HG03439 (cell line): ENCODE measurements at regions not wholly inside any gene's neighbourhood (a gene's known extent, or its start where the extent isn't known, plus 50 kb on each side); places are given as distances from the start of the nearest gene placed in this dataset.

ENCODE experiments used
- ATAC-seq: cut with Tn5 transposase; IDR thresholded peaks from one replicate; pipeline ENCODE4 v1.9.1; 2021; ENCODE audit warnings: mild to moderate bottlenecking, moderate library complexity; ENCODE audit not compliant: unreplicated experiment

DNA sequence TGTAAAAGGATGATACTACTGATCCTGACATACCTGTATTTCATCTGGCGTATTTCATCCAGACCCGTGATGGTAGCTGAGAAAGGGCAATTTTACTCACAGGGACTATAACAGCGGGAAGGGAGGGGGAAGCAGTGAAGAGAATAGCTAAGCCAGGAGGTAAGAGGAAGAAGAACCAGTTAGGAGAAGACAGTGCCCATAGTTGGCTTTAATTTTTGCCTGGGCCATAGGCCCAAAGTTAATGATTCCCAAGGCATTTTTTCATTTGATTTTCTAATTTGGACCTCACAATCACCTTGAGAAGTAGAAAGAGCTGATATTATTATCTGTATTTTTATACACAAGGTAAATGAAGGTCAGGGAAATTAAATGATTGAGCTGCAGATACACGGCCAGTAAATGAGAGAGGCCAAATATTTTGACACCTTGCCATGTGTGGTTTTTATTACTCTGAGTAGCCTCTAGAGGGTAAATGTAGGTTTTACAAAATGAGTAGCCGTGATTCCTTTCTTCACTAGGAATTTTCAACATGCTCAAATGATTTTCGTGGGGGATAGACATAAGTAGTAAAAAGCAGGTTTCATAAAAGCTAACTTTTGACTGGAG is 382.2 kb downstream of the FUT8 start:
- no peak for ATAC-seq

DNA sequence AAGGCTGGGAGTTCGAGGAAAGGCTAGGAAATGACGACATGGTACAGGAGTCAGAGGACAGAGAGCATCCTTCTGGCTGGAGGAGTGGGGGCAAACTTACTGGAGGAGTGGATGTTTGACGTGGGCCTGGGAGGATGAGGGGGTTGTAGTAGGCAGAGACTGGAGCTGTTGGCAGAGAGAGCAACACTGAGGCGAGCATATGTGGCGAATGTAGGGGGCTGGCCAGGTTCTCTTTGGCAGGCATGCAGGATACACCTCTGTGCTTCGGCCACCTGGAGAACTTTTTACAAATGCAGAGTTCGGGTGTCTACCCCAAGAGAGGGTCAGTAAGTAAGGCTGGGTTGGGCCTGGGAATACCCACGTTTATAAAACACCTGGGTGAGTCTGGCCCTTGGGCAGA is 385.7 kb downstream of the FUT8 start:
- ATAC-seq, result no peak

DNA sequence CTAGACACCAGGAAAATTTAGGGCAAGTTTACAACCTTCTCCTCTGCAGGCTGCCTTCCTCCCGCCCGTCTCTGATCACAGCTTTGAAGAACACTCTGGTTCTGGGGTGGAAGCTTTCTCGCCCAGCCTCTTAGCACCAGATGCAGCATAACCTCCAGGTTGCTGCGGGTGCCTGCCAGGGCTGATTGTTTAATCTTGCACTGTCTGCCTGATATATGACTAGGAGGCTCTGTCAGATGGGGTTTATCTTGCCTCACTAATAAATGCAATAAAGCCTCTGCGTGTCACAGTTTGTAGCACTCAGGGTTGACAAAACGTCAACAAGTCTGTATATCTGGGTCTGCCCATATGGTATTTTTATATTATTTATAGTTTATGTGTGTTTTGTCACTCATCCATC is 388.2 kb downstream of the FUT8 start:
- ATAC-seq, result no peak

DNA sequence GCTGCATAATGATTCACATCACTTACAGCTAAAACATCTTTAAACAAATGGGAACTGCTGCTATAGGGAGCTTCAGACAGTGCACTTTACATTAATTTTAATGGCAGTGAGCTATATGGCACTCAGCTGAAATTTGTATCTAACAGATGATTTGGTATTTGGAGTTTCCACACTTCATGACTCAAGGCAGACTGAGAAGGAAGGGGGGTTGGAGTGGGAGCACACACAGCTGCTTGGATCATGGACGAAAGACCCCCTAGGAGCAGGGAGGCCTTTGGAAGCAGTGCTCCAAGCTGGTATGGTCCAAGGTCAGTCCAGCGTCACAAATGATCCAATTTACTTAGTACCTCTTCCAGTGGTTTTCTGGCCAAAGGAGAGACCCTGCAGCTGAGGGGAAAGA is 389.7 kb downstream of the FUT8 start:
- no peak for ATAC-seq

DNA sequence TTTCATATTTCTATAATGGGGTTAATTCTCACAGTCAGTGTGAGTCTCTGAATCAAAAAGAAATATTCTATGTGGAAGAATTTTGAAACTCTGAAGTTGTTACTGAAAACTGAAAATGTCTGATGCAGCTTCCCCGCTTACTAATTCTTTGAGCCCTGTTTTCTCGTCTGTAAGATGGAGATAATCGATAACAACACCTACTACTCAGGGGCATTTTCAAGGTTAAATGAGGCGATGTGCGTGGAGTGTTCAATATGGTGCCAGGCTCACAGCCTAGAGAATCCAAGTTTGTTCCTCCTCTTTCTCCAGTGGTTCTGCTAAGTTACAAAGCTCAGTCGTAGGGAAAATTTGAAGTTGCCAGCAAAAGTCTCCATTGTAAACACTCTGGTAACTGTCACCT is 391.4 kb downstream of the FUT8 start:
- ATAC-seq, result no peak

DNA sequence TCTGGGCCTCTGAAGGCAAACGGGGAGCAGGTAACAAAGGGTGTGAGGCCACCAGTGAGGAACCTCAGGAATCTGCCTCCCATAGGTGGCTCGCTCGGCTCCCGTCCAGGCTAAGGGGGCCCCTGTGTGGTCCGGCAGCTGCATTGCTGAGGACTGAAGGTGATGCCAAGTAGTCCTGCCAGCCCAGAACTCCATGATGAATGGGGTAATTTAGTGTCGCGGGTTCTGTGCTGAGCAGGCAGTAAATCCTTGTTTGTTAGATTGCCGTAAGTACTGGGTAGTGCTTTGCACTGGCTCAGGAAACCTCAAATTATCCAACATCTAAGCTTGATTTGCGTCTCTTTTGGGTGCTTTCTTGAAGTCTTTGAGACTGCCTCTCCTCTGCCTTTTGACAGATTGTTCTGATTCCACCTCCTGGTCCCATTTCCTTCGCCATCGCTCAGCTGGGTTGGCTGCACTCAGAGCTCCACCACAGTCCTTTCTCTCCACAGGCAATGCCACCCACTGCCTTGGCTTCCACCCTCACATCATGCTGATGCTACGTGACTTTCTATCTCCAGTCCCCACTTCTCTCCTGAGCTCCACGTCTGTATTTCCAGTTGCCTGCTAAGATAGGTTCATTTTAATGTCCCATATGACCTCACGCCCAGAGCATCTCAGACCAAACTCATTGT is 392.0 kb downstream of the FUT8 start:
- ATAC-seq, result no peak

DNA sequence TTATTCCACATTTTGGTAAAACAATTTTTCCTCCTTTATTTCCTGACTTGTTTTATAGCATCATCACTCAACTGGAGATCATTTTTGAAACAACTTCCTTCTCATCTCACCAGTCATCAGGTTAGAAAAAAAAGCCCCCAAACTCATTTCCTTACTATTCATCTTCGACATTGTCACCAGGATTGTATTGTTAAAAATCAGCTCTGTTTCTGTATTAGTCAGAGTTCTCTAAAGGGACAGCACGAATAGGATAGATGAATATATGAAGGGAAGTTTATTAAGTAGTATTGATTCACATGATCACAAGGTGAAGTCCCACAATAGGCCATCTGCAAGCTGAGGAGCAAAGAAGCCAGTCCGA is 392.6 kb downstream of the FUT8 start:
- ATAC-seq, result no peak

DNA sequence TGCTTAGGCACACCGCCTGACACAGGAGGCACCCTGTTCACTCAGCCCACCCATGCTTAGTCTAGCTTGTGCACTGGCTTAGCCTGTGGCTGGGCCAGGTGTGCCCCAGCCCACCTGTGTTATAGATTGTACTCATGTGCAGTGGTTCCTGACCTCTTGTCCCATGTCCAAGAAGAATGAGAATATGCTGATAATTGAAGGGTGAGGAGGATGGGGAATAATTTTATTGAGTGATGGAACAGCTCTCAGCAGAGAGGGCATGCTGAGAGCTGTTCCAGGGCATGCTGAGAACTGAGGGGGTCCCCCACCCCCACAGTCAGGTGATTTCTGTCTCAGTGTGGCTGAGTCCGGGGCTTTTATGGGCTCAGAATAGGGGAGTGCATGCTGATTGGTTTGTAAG is 395.9 kb downstream of the FUT8 start:
- ATAC-seq, result no peak

DNA sequence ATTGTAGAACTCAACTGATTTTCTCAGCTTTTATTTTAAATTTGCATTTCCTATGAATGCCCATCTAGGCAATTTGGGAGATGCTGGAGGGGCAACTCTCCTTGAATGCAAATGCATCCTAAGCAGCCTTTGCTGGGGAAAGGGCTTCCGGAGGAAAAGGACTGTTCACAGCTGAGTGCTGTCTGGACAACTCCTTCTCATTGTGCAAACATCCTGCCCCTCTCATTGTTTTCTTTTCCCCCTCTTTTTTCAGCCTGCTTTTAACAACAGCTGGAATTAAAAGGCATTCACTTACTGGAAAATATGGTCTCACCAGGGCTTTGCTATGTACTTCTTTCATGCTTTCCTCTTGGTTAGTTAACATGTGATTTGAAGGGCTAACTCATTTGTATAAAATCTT is 397.8 kb downstream of the FUT8 start:
- no peak for ATAC-seq

DNA sequence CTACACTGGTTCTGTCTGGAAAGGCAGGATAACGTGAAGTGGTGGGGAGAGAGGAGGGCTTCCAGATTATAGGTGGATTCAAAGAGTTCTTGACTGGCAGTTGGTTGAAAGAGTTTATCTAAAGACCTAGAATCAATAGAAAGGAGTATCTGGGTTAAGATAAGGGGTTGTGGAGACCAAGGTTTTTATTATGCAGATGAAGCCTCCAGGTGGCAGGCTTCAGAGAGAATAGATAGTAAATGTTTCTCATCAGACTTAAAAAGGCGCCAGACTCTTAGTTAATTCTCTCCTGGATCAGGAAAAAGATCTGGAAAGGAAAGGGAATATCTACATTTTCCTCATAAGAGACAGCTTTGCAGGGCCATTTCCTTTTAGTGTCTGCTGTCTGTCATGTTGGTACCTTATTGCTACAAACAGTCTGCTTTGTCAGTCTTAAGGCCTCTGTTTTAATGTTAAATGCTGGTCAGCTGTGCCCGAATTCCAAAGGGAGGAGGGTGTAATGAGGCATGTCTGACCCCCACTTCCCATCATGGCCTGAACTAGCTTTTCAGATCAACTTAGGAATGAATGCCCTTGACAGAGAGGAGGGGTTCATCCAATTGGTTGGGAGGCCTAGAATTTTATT is 401.3 kb downstream of the FUT8 start:
- no peak for ATAC-seq

DNA sequence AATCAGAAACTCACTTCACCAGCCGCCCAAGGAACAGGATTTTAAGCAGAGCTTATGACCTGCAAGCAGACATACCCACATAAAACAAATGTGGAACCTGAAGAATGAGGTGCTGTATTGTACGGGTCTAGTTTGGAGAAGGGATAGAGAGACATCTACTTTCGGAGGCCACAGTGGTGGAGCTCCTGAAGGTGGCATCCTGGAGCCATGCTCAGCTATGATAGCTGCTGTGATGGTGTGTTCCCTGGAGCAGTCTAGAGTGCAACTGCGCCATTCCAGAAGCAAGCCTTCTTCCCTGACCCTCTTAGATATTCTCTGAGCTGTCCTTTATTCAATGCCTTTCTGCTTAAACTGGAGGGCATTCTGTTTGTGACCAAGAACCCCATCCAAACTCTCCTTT is 402.6 kb downstream of the FUT8 start:
- ATAC-seq, result no peak

DNA sequence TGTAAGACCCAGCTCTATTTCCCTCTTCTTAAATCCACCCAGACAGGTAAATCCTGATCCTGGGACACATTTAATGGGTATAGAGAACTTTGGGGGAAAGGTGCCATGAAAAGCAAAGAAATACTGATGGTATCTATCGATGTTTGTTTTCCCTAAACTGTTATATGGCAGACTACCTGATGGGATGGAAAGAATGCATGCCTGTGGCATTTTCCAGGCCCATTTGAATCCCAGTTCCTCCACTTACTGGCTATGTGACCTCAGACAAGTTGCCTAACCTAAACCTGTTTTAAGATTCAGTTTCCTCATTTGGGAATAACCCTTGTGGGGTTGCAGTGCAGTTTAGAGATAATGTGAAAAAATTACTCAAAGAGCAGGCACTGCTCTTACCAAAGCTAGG is 404.5 kb downstream of the FUT8 start:
- no peak for ATAC-seq

DNA sequence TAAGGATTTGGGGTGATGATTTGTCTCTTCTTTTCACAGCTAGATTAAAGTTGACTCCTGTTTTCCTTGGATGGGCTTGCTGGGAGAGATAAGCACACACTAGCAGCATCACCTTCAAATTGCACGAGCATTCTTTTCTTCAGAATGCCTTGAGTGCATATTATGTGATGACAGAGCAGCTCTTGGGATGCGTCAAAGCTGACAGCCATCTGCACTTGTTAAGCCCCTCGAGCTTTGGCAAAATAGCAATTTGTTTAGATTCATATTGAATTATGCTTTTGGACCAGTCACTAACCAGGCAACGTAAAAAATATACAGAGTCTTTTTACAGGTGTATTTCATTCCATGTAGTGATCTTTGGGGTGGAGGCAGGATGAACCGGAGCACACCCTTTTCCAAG is 407.0 kb downstream of the FUT8 start:
- ATAC-seq, result no peak

DNA sequence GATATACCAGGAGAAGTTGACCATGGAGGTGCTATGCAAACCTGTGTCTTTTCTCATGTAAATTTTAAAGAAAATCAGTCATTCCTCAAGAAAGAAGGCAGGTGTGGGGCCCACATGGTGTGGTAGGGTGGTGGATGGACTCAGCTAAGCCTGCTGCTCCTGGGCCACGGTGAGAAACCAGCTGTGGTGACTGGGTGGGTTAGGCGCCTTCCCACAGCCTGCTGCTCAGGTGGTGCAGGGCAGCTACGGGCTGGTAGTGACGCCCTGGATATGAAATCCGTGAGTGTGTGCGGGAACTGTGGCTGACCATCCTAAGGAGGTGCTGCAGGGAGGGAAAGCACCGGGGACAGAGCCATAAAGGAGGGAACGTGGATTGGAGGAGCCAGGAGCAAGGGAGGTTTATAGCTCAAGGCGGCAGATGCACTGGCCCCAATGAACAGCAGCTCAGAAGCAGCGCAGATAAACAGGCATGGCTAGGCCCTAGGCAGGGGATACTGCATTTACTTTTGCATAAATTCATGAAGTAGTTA is 408.8 kb downstream of the FUT8 start:
- no peak for ATAC-seq

DNA sequence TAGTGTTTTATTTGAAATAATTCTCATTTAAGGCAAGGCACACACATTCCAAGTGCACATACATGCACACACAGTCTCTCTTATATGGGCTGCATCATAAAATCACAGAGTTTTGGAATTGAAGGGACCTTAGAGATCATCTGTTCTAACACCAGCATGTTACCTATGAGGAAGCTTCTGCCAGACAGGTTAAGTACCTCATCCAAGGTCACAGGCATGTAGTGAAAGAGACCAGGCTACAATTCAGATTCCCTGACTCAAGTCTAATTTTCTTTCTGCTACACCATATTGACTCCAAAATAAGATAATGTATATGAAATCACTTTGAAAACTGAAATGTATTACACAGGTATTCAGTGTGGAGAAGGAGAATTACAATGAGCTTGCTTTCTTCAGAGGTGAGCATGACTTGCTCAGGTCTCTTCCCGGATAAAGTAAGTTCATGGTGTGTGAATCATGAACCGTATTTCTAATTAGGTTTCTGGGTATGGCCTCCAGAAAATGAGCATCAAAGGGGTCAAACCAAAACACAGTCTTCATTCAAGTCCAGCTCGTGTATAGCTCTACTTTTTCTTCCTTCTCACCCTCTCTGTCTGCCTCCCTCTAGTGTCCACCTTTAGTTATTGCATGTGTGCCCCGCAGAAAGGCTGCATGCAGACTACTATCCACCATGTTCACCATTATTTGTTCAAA is 411.9 kb downstream of the FUT8 start:
- ATAC-seq, result no peak

DNA sequence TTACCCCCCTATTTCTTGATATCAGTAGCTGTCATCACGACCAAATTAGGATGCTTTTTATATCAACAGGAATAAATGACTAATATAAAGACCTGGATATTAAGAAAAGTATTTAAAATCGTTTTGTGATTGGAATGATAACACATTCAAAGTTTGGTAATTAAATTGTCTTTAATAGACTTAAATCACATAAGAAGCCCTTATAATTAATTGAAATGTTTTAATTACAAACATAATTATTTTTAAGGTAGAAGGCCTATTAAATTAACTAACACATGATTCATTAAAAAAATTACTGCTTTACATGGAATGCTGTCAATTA is 412.4 kb downstream of the FUT8 start:
- ATAC-seq, result no peak

DNA sequence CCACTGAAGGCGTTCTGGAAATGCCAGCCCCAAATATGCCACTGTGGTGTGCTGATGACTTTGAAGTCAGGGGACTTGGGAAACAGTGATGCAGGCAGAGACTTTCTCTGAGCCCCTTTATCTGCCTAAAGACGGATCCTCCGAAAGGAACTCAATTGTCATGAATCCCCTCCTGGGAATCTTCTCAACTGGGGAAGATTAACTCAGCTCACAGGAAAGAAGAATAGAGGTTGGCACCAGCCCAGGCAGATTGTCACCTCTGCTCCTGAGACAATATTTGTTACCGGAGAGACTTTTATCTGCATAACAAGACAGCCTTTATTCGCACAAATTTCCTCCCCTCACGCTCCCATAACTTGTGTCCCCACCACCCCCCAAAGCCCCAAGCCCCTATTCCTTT is 414.4 kb downstream of the FUT8 start:
- no peak for ATAC-seq

DNA sequence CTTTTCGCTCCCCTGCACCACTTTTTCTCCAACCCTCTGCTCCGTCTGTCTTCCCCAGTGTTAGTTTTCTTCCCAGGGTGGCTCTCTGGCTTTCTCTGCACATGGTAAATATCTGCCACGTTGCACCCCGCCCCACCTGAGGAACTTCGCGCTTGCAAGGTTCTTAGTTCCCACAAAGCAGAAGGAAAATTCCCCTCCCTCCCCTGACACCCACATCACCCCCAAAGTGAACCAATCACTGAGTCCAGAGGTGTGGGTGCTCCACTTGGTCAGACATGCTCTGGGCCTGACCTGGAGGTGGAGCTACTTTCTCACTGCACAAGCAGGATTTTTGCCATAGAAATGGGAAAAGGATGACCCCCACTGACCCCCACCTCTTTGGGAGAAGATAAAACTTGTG is 415.0 kb downstream of the FUT8 start:
- ATAC-seq, result no peak

DNA sequence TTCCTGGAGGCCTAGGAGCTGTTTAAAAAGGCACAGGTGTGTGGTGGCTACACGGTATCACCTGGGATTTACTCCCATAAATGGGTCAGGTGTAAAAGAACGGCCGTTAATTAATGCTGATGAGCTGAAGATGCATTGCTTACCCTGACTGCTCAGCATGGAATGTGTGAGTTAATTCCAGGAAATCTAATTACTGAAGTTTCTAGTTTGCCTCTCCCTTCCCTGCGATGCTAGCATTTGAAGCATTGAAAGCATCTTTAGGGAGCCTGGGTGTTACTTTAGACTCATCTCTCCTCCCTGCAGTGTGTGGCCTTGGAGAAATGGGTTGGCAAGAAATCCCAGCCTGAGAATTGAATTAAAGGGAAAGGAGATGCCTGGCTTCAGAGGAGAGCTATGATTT is 415.9 kb downstream of the FUT8 start:
- no peak for ATAC-seq

DNA sequence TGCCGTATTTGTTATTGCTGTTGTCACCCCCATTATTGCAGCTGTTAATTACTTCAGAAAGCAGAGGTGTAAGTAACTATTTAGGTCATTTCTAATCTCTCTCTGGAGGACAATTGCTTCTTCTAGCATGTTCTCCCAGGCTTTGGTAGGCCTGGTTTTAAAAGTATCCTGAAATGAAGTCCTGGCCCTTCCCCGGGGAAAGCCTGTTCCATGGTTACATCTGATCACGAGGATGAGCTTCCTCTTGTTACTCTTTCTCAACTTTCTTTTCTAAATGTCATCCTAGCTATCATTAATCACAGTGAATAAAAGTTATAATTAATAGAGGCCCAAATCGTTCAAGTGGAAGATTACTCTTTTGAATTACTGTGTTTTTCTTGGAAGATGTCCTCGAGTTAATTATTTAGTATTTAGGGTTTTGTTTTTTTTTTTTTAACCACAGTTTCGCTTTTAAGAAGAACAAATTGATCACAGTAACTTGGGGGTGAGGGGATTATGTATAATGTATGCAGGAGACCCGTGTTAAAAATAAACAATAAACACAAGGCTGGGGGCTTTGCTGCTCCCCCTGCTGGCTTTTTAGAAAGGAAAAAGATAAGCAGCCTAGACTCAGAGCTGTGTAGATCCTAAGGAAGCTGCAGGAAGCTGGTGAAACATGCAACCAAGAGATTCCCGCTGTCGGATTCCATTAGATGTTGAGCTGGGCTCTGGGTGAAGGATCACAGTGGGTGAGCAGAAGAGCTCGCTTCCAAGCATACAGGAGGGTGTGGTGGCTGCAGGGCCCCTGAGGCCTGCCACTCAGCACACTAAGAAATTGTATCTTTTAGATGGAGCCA is 420.1 kb downstream of the FUT8 start:
- no peak for ATAC-seq

DNA sequence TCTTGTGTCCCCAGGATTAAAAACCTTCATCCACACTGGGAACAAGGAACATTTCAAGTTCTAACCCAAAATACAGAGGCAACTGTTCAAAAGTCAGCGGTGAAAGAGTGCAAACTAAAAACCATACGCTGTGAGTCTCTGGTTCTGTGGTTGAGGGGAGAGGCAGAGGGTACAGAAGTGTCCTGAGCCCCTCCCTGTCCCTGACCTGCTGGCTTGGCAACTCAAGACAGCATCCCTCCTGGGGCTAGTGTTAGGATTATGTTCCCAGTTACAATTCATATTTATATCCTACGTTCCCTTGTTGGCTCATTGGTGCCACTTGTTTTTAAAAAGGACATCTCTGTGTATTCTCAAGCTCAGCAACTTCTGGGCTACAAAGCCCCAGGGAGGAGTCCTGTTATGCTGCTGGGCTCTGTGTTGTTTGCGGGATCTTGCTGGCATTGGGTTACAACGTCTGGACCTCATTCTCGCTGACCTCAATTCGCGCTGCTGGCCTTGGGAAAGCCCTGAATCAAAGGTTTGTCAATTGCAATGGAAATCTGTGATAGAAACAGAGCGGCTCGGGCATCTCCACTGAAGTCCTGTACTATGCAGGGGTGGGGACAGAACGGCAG is 420.8 kb downstream of the FUT8 start:
- no peak for ATAC-seq
